Fibroblast of lung (primary cell): ENCODE measurements at regions not wholly inside any gene's neighbourhood (a gene's known extent, or its start where the extent isn't known, plus 50 kb on each side); places are given as distances from the start of the nearest gene placed in this dataset.

Experiments
- DNase-seq, 2 donors: peaks; one replicate each; pipeline versions ENCODE4 v3.0.0 to v3.0.0-alpha.2; 2010; ENCODE audit warnings: low read depth in 2 of 2
- H2AFZ ChIP-seq: 2 replicates; pipeline ENCODE4 v1.5.1; 2012; ENCODE audit warnings: low read length, control low read depth, inconsistent platforms
- H3K27ac ChIP-seq: 2 replicates; pipeline ENCODE4 v1.5.1; 2011; ENCODE audit warnings: low read length, control low read depth; ENCODE audit not compliant: insufficient read depth
- H3K27me3 ChIP-seq: 2 replicates; pipeline ENCODE4 v1.5.1; 2011; ENCODE audit warnings: mild to moderate bottlenecking, low read length; ENCODE audit not compliant: control insufficient read depth, insufficient read depth
- H3K36me3 ChIP-seq: 2 replicates; pipeline ENCODE4 v1.5.1; 2011; ENCODE audit warnings: low read length; ENCODE audit not compliant: control insufficient read depth, insufficient read depth
- H3K4me1 ChIP-seq: 2 replicates; pipeline ENCODE4 v1.5.1; 2011; ENCODE audit warnings: low read length; ENCODE audit not compliant: control insufficient read depth, insufficient read depth; ENCODE audit errors: extremely low read depth
- H3K4me2 ChIP-seq: 2 replicates; pipeline ENCODE4 v1.5.1; 2011; ENCODE audit warnings: low read length, control low read depth; ENCODE audit not compliant: insufficient read depth; ENCODE audit errors: extremely low read depth
- H3K4me3 ChIP-seq, 4 experiments: fragments of 200-600 bp in 1 of 4; sonication (generic) in 1 of 4; replicated peaks in 1 of 4; 2 replicates each; pipeline ENCODE4 v1.5.1; 2011 to 2016; ENCODE audit warnings: low read length in 4 of 4, low read depth in 3 of 4, mild to moderate bottlenecking in 3 of 4, control low read depth in 2 of 4, inconsistent platforms in 1 of 4, mixed read lengths in 1 of 4; ENCODE audit not compliant: insufficient read depth in 1 of 4; ENCODE audit errors: control extremely low read depth in 1 of 4
- H3K79me2 ChIP-seq: 2 replicates; pipeline ENCODE4 v1.5.1; 2012; ENCODE audit warnings: mild to moderate bottlenecking, low read length, inconsistent platforms; ENCODE audit not compliant: control insufficient read depth, insufficient read depth
- H3K9ac ChIP-seq: 2 replicates; pipeline ENCODE4 v1.5.1; 2011; ENCODE audit warnings: mild to moderate bottlenecking, low read length, control low read depth; ENCODE audit not compliant: insufficient read depth
- H3K9me3 ChIP-seq: 2 replicates; pipeline ENCODE4 v1.5.1; 2012; ENCODE audit warnings: low read depth, low read length; ENCODE audit not compliant: control insufficient read depth, insufficient read depth
- H4K20me1 ChIP-seq: 2 replicates; pipeline ENCODE4 v1.5.1; 2011; ENCODE audit warnings: low read length; ENCODE audit not compliant: control insufficient read depth, insufficient read depth; ENCODE audit errors: extremely low read depth
- EZH2 ChIP-seq: IDR thresholded peaks from 2 replicates; pipeline ENCODE4 v1.5.1; 2012; ENCODE audit warnings: low read length, control low read depth, mild to moderate bottlenecking; ENCODE audit errors: missing control alignments
- TF ChIP-seq, protein P1 (sequence below), 2 donors: IDR thresholded peaks in 1 of 2; conservative IDR thresholded peaks in 1 of 2; 1 replicate in 1 of 2; 2 replicates in 1 of 2; pipeline ENCODE4 v1.5.1; 2011 to 2012; ENCODE audit warnings: low read length in 2 of 2, control low read depth in 1 of 2, inconsistent platforms in 1 of 2, low read depth in 1 of 2, mild to moderate bottlenecking in 1 of 2

DNA sequence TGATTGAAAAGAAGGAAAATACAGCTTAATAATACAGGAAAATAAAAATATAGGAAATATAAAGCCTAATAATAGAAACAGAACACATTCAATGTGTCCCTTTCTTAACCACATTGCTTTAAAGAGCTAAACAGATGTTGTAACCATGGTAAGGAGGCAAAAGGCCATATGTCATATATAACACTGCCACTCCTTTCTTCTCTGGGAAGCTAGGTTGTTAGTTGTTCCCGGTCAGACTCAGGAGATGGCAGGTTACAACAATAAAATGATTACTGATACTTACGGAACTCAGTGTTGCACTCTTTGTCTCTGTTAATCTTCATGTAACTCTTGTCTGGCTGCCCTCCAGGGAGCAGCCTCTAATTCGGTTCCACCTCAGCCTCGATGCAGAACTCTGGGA, 134.7 kb upstream of the PGR start:
- no peak overlapping the region for H3K9ac ChIP-seq
- H4K20me1 ChIP-seq = no peaks in the 10 kb centered on the region
- H2AFZ ChIP-seq = no peak overlapping the region
- TF ChIP-seq, protein P1, sequence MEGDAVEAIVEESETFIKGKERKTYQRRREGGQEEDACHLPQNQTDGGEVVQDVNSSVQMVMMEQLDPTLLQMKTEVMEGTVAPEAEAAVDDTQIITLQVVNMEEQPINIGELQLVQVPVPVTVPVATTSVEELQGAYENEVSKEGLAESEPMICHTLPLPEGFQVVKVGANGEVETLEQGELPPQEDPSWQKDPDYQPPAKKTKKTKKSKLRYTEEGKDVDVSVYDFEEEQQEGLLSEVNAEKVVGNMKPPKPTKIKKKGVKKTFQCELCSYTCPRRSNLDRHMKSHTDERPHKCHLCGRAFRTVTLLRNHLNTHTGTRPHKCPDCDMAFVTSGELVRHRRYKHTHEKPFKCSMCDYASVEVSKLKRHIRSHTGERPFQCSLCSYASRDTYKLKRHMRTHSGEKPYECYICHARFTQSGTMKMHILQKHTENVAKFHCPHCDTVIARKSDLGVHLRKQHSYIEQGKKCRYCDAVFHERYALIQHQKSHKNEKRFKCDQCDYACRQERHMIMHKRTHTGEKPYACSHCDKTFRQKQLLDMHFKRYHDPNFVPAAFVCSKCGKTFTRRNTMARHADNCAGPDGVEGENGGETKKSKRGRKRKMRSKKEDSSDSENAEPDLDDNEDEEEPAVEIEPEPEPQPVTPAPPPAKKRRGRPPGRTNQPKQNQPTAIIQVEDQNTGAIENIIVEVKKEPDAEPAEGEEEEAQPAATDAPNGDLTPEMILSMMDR (conservative IDR thresholded peaks at IDR 0.05 in 1 of 2, IDR thresholded peaks at IDR 0.05 in 1 of 2; ENCODE audit: low read depth in 1 of 2, low read length in 2 of 2) = no peak
- TF ChIP-seq EZH2 = no peak
- H3K9me3 ChIP-seq = no peaks in the 10 kb centered on the region
- no peak overlapping the region for H3K27ac ChIP-seq
- H3K79me2 ChIP-seq = no peaks in the 10 kb centered on the region
- H3K36me3 ChIP-seq = no peaks in the 10 kb centered on the region
- no peak for DNase-seq
- no peak overlapping the region for H3K4me2 ChIP-seq
- H3K4me1 ChIP-seq = no peaks in the 10 kb centered on the region
- no peak overlapping the region for H3K4me3 ChIP-seq
- no peaks in the 10 kb centered on the region for H3K27me3 ChIP-seq

DNA sequence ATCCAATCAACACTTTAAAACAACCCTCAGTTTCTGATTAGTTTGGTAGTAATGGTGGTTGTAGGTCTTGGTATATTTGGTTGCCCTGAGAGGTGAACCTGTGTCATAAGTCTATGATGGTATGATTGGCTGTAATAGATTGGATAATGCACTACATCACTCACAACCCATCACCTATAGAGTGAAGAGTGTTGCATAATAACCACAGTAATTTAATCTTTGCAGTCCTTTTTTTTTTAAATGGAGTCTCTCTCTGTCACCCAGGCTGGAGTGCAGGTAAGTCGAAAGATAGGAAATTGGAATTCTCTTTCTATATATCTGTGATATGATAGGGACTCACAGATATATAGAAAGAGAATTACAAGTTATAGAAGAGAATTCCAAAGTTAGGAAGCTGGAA, 133.4 kb upstream of the PGR start:
- Histone ChIP-seq H3K9ac (no peak overlapping the region), H3K79me2 (no peaks in the 10 kb centered on the region), H4K20me1 (no peaks in the 10 kb centered on the region), H3K4me3 (no peak overlapping the region), H3K9me3 (no peaks in the 10 kb centered on the region), H3K27me3 (no peaks in the 10 kb centered on the region), H3K4me1 (no peaks in the 10 kb centered on the region), H3K27ac (no peak overlapping the region), H3K36me3 (no peaks in the 10 kb centered on the region), H2AFZ (no peak overlapping the region), H3K4me2 (no peak overlapping the region)
- TF ChIP-seq, protein P1 (conservative IDR thresholded peaks at IDR 0.05 in 1 of 2, IDR thresholded peaks at IDR 0.05 in 1 of 2; ENCODE audit: low read depth in 1 of 2, low read length in 2 of 2) = no peak
- no peak for TF ChIP-seq EZH2
- DNase-seq = no peak

DNA sequence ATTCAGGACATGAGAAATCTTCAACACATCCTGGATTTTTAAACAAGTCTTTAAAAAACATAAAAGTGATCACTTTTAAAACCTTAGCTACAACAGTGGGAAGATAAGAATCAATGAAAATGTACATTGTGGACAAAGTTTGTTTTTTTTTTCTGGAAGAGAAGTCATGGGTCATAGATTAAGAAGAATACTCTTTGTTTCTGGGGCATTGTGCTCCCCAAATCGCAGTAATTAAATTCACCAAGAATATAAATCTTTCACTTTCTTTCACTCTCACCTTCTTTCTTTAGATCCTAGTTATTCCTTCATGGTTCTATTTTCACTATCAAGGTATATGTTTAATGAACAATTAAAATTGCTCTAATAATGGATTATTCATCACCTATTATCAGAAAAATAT, 132.6 kb upstream of the PGR start:
- TF ChIP-seq EZH2 = no peak
- TF ChIP-seq, protein P1 (conservative IDR thresholded peaks at IDR 0.05 in 1 of 2, IDR thresholded peaks at IDR 0.05 in 1 of 2; ENCODE audit: low read depth in 1 of 2, low read length in 2 of 2) = no peak
- no peak for DNase-seq

More for the DNA sequence above, 132.6 kb upstream of the PGR start:
- Histone ChIP-seq H2AFZ (no peak overlapping the region), H3K4me1 (no peaks in the 10 kb centered on the region), H3K27ac (no peak overlapping the region), H3K4me2 (no peak overlapping the region), H3K79me2 (no peaks in the 10 kb centered on the region), H4K20me1 (no peaks in the 10 kb centered on the region), H3K9ac (no peak overlapping the region), H3K27me3 (no peaks in the 10 kb centered on the region), H3K4me3 (no peak overlapping the region), H3K36me3 (no peaks in the 10 kb centered on the region), H3K9me3 (no peaks in the 10 kb centered on the region)
